ENCODE measurements at regions not wholly inside any gene's neighbourhood (a gene's known extent, or its start where the extent isn't known, plus 50 kb on each side); places are given as distances from the start of the nearest gene placed in this dataset.
A peak's percentile ranks its signal among the peaks of the same experiment; 100 is the strongest.
"Not testable (repeated sequence)": the region's sequence is repeated elsewhere in the genome, so short reads cannot be mapped to it uniquely, and the experiment has no call there.

DNA sequence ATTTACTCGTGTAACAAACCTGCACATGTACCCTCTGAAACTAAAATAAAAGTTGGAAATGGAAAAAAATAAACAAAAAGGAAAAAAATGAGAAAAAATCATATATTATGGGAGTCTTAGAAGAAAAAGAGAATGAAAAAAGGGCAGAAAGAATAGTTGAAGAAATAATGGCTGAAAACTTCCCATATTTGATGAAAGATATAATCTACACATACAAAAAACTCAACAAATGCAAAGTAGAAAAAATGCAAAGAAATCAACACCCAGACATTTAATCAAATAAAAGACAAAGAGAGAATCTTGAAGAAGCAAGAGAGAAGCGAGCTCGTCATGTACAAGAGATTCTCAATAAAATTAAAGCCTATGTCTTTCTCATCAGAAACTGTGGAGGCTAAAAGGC, 73.8 kb downstream of the SLC25A46 start:
- FAIRE-seq: no peak

DNA sequence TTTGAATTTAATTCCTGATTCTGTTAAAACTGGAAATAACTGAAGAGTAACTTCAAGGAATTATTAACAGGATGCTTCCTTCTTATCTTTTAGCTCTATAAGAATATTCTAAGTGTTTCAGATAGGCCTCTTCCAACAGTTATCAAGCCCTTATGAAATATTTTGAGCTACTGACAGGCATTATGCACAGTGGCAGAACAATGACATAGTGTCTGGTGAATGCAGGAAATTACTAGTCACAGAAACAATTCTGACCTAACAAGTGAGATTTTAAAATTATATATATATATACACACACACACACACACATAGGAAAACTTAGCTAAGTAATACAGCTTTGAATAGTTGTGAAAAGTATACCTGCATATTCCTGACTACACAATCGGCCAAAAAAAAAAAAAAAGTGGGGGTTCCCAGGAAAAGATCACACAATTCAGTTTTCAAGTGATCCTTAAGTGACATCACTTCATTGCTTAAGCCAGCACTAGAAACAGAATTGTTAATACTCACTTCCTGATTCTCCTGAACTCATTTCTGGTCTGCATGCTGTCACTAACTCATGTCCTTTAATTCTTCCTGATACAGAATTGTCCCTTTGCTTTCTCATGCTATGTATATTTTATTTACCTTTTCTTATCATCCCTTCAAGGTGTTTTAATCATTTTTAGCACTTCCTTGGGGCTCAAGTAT, 77.3 kb downstream of the SLC25A46 start:
- DNase-seq (ENCODE audit: low spot score in 2 of 2) (no peak), FAIRE-seq (no peak)

More for the DNA sequence above, 73.8 kb downstream of the SLC25A46 start:
- no peak for DNase-seq (ENCODE audit: low spot score in 2 of 2)

DNA sequence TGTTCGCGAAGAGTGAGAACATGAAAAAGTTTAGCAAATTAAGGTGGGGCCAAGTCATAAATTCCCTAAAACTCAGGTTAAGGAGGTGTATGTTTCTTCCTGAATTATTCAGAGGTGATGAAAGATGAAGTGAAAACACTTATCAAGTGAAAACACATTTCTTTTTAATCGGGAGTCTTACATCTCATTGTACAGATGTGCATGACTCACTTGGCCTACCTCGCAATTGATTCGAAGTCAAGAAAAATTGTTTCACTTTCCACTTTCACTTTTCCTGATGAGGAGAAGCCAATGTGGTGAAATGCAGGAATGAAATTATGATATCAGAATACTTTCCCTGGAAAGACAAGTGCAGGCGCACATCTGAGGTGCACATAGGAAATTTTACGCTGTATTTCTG, 78.7 kb downstream of the SLC25A46 start:
- DNase-seq (ENCODE audit: low spot score in 2 of 2) (no peak), FAIRE-seq (no peak)

DNA sequence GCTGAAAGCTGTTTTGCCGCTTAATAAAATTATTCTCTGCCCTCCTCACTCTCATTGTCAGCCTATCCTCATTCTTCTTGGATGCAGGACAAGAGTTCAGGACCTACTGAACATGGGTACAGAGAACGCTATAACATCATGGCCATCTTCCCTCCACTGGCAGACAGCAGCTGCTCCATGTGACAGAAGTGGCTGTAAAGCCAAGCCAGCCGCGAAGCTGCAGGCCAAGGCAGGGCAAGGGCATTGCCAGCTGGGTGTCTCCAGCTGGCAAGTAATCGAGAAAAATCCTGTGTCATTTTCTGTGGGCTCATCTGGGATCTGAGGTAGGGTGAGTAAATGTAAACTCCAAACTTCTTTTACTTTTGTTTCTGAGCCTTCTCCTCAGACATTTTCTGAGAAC, 84.8 kb downstream of the SLC25A46 start:
- DNase-seq (ENCODE audit: low spot score in 2 of 2): no peak
- no peak for FAIRE-seq

DNA sequence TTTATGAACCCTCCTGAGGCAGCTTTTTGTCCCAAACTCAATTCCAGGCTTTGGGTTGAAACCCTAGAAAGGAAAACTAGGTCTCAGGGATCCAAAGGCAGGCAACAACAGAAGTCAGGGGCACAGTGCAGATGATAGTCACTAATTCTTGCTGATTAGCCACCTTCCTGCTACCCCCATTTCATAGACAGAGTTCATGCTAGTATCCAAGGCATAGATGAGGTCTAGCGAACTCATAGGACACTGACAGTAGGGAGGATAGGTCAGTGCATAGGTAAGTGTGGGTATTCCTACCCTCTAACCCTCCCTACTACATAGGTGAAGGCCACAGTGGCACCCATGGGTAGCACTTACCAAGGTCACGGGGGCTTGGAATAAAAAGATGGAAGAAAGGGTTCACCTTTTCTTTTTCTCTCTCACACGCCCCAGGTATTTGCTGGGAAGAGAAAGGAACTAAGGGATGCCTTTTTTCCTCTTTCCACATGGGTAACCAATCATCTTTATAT, 86.2 kb downstream of the SLC25A46 start:
- no peak for DNase-seq (ENCODE audit: low spot score in 2 of 2)
- FAIRE-seq: no peak

DNA sequence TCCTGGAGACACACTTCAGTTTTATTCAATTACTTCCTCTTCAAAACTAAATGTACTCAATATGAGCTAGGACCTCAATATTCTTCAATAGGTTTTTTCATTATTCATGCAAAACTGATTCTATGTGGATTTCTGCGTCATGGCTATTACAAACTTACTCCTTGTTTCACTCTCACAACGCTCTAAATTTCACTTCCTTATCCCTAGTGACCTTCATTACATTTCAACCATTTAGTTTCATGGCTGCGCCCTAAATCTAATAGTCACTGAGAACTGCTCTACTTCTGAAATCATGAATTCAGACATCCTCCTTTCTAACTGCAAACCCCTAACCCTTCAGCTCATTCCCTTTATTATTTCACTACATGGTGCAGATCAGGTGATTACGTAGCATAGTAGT, 93.9 kb downstream of the SLC25A46 start:
- DNase-seq (ENCODE audit: low spot score in 2 of 2): no peak
- no peak for FAIRE-seq

DNA sequence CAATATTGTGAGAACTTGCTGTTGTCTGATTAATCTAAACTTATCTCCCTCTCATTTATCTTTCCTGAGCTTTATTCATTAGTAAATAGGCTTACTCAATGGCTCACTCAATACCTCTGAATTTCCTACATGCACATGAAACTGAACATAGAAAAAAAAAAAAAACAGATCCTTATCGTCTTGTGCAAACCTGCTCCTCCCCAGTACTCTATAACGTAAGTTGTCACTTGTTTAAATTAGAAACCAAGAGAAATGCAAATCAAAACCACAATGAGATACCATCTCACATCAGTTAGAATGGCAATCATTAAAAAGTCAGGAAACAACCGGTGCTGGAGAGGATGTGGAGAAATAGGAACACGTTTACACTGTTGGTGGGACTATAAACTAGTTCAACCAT, 96.1 kb downstream of the SLC25A46 start:
- DNase-seq (ENCODE audit: low spot score in 2 of 2): not testable (repeated sequence)

DNA sequence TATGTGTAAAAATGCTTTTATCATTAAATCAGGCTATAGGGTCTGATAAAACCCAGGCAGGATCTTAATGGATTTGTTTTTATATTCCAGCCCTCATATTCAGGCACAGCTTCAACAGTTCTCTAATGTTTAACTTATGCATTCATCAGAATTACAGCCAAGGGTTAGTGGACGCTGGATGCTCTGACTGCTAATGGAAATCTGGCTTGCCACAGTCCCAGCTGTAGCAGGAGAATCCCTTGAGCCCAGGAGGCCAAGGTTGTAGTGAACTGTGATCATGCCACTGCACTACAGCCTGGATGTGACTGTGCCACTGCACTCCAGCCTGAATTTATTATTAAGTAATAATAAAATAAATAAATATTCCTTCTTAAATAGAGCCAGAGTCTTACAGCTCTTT, 98.0 kb downstream of the SLC25A46 start:
- FAIRE-seq (no peak), DNase-seq (ENCODE audit: low spot score in 2 of 2) (no peak)

More for the DNA sequence above, 96.1 kb downstream of the SLC25A46 start:
- FAIRE-seq: not testable (repeated sequence)

DNA sequence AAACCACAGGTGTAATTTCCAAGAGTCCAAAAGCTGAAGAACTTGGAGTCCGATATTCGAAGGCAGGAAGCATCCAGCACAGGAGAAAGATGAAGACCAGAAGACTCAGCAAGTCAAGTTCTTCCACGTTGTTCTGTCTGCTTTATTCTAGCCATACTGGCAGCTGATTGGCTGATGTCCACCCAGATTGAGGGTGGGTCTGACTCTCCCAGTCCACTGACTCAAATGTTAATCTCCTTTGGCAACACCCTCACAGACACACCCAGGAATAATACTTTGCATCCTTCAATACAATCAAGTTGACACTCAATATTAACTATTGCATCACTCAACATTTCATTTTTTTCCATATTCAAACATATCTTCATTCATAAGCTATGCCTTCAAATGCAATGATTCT, 99.5 kb downstream of the SLC25A46 start:
- DNase-seq (ENCODE audit: low spot score in 2 of 2); FAIRE-seq: not testable (repeated sequence)

DNA sequence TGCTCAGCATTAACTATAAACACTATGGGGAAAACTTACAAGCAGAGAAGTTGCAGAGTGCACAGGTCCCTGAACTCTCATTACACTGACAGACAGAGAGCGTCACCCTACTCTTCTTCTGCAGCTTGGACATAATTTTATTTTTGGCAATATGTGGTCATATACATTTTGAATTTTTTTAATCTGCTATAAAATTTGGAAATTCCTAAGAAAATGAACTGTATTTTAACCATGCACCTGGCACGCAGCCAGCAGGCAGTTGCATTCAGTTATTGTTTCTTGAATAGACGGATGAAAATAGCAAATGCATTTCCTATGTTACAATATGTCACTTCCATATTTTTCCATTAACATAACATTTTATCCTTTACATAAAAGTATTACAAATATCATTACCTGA, 100.2 kb downstream of the SLC25A46 start:
- peak; percentile 24 for FAIRE-seq
- no peak for DNase-seq (ENCODE audit: low spot score in 2 of 2)

DNA sequence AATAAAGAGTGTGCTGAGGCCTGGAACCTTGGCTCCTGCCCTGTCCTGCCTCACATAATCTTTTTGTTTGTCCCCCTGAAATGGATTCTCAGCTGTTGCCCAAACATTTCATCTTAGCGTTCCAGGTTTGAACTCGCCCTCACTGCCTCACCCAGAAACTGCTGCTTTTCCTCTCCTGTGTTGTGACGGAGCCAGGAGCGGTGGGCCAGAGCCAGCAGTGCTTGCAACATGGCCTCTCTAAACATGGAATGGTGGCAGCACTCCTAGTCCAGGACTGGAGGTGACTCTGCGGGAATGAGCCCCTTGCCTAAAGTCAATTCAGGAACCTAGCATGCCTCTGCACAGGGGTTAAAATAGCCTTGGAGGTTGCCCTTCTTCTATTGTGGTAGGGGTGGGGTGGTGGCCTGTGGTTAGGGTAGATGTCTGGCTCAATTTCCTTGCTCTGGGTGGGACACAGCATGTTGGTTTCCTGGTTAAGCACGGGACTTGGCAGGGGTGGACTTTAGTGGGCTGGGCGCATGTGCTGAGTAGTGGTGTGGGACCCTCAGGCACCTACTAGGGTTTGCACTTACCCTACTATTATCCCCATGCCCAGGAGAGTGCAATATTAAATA, 101.6 kb downstream of the SLC25A46 start:
- FAIRE-seq: no peak
- DNase-seq (ENCODE audit: low spot score in 2 of 2): no peak

DNA sequence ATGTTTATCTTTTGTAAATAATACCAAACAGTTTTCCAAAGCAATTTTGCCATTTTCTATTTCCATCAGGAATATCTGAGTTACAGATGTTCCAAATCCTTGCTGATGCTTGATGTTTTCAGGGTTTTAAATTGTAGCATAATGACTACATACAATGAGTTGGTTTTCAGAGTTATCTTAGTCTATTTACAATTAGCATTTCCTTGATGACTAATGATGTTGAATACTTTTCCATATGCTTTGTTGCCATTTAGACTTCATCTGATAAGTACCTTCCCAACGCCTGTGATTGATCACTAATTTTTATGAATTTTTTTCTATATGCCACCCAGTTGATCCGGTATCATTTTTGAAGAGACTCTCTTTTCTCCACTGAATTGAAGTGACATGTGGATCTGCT, 102.3 kb downstream of the SLC25A46 start:
- FAIRE-seq (no peak), DNase-seq (ENCODE audit: low spot score in 2 of 2) (no peak)

DNA sequence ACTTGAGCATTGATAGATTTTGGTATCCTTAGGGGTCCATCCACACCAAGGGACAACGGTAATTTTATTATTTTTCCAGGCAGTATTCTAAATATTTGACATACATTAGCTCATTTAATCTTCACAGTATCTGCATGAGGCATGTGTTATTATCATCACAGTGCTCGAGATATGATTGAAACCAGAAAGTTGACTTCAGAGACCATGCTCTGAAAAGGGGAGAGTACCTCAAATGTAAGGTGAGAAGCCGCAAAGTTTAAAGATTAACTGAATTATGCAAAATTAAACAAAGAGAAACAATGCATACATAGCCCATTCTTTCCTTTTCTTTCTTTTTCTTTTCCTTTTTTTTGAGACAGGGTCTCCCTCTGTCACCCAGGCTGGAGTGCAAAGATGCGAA, 104.1 kb downstream of the SLC25A46 start:
- DNase-seq (ENCODE audit: low spot score in 2 of 2) (no peak), FAIRE-seq (no peak)

DNA sequence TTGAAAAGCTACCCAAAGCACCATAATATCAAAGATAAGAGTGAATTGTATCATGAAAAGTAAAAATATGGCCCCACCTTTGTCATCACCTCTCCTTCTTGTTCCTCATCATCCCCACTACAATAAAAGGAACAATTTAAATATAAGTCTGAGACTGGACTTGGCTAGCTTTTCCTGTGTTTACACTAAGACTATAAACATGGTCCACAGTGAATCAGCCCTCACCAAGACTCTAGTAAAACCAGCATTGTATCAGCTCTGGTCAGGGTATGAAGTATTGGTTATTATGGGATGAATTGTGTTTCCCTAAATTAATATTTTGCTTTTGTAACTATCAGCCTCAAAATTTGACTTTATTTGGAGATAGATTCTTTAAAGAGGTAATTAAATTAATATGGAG, 105.4 kb downstream of the SLC25A46 start:
- DNase-seq (ENCODE audit: low spot score in 2 of 2): no peak
- FAIRE-seq: no peak

DNA sequence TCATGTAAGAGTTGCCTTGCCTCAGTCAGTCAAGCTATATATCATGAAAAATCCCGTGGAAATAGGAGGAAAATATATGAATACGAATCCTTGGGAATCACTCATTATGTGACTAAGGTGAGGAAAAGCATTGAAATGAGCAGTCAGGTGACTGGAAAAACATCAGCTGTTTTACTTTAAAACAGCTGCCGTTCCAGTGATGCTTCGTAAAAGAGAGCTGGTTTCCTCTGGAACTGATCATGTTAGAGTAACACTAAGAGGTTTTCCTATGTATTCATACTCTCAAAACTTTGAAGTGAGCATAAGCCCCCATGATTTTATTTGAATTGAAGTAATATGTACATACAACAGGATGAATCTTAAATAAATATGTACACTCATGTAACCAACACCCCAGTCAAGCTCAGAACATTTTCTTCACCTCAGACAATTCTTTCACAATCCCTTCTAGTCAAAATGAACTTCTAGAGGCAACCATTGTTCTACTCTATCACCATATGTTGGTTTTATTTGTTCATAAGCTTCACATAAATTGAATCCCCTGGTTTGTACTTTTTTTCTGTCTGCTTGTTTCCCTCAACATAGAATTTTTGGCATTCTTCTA, 107.7 kb downstream of the SLC25A46 start:
- DNase-seq (ENCODE audit: low spot score in 2 of 2): no peak
- FAIRE-seq: no peak

DNA sequence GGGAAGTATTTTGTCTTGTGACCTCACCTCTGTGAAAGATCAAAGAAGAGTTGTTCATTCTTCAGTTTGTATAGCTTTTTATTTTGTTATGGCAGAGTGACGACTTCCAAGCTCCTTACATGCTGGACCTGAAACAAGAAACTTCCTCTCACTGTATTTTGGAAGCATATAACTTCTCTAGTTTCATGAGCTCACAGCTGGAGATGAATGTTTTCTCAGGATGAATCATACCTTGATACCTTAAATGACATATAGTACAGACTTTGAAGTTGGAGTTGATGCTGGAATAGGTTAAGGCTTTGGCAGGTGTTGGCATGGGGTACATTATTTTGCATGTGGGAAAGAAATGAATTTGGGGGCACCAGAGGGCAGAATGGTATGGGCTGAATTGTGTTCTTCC, 112.5 kb downstream of the SLC25A46 start:
- FAIRE-seq (no peak), DNase-seq (ENCODE audit: low spot score in 2 of 2) (no peak)

DNA sequence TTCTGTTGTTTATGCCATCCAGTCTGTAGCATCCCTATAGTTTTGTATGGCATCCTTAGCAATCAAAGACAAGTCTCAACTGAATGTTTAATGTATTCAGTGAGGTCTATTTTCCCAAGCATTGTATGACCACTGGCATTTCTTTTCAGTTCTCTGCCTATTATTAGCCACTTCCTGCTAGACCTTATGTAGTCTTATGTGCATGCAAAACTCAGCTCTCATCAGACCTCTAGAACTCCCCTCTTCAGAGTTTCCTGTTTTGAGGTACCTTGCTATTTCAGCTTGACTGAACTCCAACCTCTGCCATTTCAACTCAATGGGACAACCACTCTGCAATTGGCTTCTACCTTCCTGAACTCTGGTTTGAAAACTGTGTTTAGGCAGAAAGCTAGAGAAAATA, 113.2 kb downstream of the SLC25A46 start:
- no peak for DNase-seq (ENCODE audit: low spot score in 2 of 2)
- no peak for FAIRE-seq

DNA sequence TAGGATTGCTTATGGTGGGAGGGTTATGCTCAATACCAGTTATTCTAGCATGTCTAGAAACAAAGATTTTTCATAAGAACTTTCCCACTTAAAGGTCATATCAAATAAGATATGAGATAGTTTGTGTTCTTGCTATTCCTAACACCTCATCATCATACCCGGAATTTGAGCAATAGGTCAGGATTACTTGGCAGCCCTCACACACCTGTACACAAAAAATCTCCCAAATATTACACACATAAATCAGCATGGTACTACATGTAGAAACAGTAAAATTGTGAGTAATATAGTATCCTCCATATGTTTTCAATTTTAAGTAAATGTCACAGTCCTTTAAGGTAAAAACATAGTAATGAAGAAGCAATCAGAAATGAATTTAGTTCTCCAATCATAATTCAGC, 113.7 kb downstream of the SLC25A46 start:
- FAIRE-seq (no peak), DNase-seq (ENCODE audit: low spot score in 2 of 2) (no peak)

DNA sequence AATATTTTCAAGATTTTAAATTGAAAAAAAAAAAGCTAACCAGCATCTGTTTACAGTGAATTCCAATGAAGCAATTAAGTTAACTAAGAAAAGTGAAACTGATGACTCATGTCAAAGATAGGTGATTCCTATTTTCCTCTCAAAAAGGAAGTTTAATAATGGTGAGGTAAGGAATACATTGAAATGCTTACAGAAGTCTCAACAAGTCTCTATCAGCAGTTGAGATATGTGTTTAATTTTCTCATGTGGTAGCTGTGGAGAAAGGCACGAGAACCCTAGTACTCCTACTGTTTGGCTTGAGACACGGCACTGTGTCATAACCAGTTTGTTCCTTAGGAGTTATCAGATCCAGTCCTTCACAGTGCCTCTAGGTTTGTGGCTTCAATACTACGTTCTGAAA, 114.5 kb downstream of the SLC25A46 start:
- no peak for DNase-seq (ENCODE audit: low spot score in 2 of 2)
- no peak for FAIRE-seq

DNA sequence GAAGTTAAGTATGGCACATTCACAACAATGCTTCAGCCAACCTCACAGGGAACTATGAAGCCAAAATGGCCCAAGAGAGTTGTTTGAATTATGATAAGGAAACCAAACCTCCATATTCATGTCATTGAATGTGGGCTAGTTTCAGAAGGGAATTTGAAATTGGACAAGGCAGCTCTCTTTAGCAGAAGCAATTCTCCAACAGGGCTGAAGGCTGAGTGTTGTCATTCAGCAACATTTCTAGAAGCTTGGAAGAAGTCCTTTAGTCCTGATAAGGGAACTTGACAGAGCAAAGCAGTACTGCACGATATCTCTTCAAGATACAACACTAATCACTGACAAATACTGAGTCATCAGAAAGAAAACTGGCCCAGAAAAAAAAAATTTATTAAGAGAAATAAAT, 115.4 kb downstream of the SLC25A46 start:
- DNase-seq (ENCODE audit: low spot score in 2 of 2) (no peak), FAIRE-seq (no peak)

DNA sequence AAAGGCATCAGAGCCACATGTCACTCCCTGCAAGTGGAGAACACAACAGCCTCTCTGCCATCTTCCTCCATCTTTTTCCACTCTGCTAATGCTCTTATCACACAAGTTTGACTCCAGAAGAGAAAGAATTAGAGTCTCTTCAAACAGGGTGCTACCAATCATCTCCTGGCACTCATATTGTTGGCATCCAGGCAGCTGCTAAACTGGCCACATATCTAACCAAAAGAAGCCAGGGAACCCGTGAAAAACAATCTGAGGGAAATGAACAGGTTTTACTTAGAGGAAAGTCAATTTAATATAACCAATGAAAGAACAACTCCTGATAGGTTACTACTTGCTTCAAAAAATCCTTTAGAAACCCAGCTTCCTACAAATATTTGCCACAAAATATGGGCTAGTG, 117.2 kb downstream of the SLC25A46 start:
- DNase-seq (ENCODE audit: low spot score in 2 of 2) (no peak), FAIRE-seq (no peak)

All from frontal cortex (tissue), 3 donors.